ENCODE measurements at regions not wholly inside any gene's neighbourhood (a gene's known extent, or its start where the extent isn't known, plus 50 kb on each side); places are given as distances from the start of the nearest gene placed in this dataset.
"Not testable (repeated sequence)": the region's sequence is repeated elsewhere in the genome, so short reads cannot be mapped to it uniquely, and the experiment has no call there.

DNA sequence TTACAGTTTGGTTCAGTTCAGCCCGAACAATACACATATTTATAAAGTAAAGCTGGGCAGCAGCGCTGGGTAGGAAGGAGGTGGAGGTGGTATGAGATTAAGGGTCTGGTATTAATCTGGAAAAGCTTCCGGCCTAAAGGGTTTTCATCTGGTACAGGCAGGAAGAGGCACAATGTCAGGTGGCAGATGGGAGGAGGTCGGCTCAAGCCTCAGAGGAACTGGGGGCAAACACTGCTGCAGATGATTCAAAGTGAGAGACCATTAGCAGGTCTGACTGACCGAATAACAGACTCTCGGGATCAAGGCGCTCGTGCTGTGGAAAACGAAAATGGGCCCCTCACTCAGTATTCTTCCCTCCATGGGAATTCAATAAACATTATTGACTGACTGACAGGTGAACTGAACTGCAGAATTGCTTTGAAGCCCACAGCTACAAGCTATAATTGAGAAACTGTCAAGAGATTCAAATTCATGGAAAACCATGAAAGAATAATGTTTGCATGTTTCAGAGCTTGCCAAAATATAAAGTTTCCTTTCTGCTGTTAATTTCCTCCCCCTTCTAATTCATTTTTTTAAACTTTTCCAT, 75.3 kb downstream of the TMEM167A start:
- Mint-ChIP-seq H3K36me3 (no peaks in the 10 kb centered on the region), H3K9me3 (no peaks in the 10 kb centered on the region), H3K27ac (no peak overlapping the region), H3K4me3 (no peak overlapping the region), H3K27me3 (peaks cover 5% of the 10 kb centered on the region), H3K4me1 (no peaks in the 10 kb centered on the region)
- DNase-seq (no peak), ATAC-seq (ENCODE audit: low read depth) (no peak)
- POLR2A ChIA-PET, result no interaction called here

DNA sequence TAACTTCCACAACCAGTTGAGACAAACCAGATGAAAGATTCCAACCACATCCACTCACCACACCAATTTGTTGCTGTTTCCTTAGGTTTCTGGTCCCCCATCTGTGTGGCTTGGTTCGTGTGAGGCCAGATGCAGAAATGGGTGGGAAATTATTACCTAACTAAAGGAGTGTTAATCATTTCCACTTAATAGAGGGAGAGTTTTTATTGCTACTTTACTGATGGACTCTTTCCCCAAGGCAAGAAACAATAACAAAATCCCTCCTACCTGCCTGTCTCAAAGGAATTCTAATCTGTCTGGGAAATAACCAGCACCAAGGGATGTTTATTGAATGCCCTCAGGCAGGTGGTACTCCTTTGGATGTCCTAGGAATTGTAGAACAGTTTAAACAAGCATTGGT, 76.3 kb downstream of the TMEM167A start:
- H3K9me3 Mint-ChIP-seq, result no peaks in the 10 kb centered on the region
- no peaks in the 10 kb centered on the region for H3K4me1 Mint-ChIP-seq
- peaks cover 3% of the 10 kb centered on the region for H3K27me3 Mint-ChIP-seq
- H3K36me3 Mint-ChIP-seq, result no peaks in the 10 kb centered on the region
- H3K4me3 Mint-ChIP-seq, result no peak overlapping the region
- DNase-seq, result no peak
- no peak for ATAC-seq (ENCODE audit: low read depth)
- POLR2A ChIA-PET, result no interaction called here
- H3K27ac Mint-ChIP-seq, result no peak overlapping the region

DNA sequence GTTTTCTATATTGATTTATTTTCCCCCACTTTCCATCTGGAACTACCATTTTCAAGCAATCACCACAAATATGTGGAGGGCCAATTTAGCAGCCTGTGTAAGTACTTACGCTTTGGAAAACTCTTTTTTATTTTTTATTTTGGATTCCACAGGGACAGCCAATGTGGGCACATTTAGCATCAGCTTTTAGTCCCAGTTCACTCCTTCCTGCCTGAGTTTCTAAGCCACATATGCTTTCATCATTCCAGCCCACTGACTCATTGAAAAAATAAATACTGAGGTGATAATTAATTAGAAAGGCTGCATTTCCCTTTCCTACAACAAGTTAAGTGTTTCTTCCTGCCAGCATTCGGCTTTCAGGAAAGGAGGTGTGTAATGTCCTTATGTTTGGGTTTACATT, 76.8 kb downstream of the TMEM167A start:
- Mint-ChIP-seq H3K27me3 (peaks cover 3% of the 10 kb centered on the region), H3K27ac (no peak overlapping the region), H3K4me3 (no peak overlapping the region), H3K36me3 (no peaks in the 10 kb centered on the region), H3K9me3 (no peaks in the 10 kb centered on the region), H3K4me1 (no peaks in the 10 kb centered on the region)
- ATAC-seq (ENCODE audit: low read depth) (no peak), DNase-seq (no peak)
- POLR2A ChIA-PET, result no interaction called here

DNA sequence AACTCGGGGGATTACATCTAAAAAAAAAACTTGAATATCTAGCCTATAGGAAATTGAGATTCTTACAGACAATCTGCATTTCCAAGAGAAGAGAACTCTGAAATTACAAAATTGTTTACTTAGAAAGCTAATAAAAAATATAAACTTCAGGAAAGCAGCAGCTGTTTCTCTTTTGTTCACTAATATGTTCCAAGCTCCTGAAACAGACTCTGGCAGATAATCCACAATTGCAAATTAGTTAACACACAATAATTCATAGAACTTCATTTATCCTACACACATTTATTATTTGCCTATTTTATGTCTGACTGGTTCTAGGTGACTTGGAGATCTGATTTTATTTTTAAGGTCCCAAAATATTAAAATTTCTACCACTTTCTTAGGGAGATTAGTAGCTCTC, 83.8 kb downstream of the TMEM167A start:
- no peak for DNase-seq
- Mint-ChIP-seq H3K36me3 (no peaks in the 10 kb centered on the region), H3K27ac (no peak overlapping the region), H3K9me3 (peaks cover 4% of the 10 kb centered on the region), H3K27me3 (no peaks in the 10 kb centered on the region), H3K4me3 (no peak overlapping the region), H3K4me1 (peaks cover 1% of the 10 kb centered on the region)
- POLR2A ChIA-PET, result no interaction called here
- ATAC-seq (ENCODE audit: low read depth), result no peak

DNA sequence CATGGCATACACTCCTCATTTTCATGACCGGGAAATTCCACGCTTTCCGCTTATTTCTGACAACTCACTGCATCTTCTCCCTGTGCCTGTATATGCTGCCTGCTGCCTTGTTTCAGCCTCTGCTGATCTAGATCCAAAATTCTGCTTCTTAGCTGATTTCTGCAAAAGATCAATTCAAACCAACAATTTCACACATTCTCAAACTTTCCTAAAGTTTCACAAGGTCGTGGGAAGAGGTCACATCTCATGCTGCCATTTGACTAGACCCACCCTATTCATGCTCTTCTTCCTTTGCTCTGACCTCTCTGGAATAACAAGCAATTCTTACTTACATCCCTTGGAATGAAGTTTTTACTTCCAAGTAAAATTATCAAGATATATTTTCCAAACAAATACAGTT, 84.5 kb downstream of the TMEM167A start:
- DNase-seq (no peak), ATAC-seq (ENCODE audit: low read depth) (no peak)
- H3K4me1 Mint-ChIP-seq, result peaks cover 1% of the 10 kb centered on the region
- POLR2A ChIA-PET, result no interaction called here
- peaks cover 2% of the 10 kb centered on the region for H3K27me3 Mint-ChIP-seq
- H3K36me3 Mint-ChIP-seq, result no peaks in the 10 kb centered on the region
- H3K4me3 Mint-ChIP-seq, result no peak overlapping the region
- H3K27ac Mint-ChIP-seq, result no peak overlapping the region
- H3K9me3 Mint-ChIP-seq, result peaks cover 4% of the 10 kb centered on the region

DNA sequence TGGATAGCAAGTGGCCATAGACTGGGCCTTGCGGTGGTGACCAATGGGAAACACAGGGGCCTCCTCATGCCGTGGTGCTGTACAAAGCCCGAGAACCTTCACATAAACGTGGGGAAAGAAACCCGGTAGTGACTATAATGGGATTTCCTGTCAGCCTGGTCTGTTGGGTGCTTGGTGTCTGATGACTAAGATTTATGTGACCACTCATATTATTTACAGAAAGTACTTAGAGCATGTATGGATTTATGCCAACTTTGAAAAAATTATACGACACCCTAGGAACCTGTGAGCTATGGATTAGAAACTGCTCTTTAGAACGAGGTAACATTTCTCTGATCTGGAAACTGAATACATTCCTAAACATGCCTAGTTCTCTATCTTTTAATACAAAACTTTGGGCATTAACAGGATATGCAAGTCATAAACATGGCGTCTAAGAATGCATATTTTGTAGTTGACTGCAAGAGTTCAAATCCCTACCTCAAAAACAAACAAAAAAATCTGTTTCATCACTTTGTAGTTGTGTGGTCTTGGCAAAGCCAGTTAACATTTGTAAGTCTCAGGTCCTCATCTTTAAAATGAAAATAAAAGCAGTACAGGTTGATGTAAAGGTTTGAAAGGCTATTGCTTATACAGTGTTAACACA, 85.4 kb downstream of the TMEM167A start:
- no peak overlapping the region for H3K4me3 Mint-ChIP-seq
- no peak for ATAC-seq (ENCODE audit: low read depth)
- no peak for DNase-seq
- no peak overlapping the region for H3K27ac Mint-ChIP-seq
- POLR2A ChIA-PET, result no interaction called here
- peaks cover 4% of the 10 kb centered on the region for H3K27me3 Mint-ChIP-seq
- H3K4me1 Mint-ChIP-seq, result peaks cover 1% of the 10 kb centered on the region
- H3K36me3 Mint-ChIP-seq, result peaks cover 1% of the 10 kb centered on the region
- peaks cover 4% of the 10 kb centered on the region for H3K9me3 Mint-ChIP-seq

DNA sequence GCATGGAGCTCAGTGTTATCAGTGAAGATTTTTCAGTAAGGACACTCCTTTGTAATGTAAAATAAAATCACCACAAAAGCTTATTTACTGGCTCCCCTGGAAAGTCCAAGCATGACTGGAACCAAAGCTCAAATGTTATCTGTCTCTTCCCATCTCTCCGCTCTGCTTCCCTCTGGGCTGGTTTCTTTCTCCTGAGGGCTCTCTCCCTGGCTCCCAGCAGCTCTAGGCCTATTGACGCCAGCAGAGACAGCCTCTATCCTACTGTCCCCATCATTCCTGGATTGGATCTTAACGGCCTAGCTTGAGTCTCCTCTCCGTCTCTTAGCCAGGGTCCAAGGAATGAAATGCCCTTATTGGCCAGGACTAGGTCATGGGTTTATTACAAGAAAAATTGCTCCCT, 86.1 kb downstream of the TMEM167A start:
- Mint-ChIP-seq H3K27me3 (peaks cover 4% of the 10 kb centered on the region), H3K9me3 (peaks cover 4% of the 10 kb centered on the region), H3K4me1 (peaks cover 1% of the 10 kb centered on the region), H3K36me3 (peaks cover 1% of the 10 kb centered on the region), H3K27ac (no peak overlapping the region), H3K4me3 (no peak overlapping the region)
- POLR2A ChIA-PET, result no interaction called here
- ATAC-seq (ENCODE audit: low read depth) (no peak), DNase-seq (no peak)

DNA sequence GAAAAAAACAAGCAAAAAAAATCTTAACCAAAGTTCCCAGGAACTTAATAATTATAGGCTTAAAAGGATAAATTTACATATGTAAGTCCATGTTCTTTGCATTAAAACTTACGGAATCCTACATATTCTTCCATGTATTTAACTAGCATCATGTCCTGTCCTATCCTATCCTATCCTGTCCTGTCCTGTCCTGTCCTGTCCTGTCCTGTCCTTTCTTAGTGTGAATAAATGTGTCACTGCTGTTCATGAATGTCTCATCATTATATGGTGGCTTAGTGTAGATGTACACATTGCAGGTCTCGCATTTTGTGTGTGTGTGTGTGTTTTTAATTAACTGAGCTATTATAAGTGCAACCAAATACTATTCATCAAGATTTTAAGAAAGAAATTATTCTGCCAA, 90.0 kb downstream of the TMEM167A start:
- POLR2A ChIA-PET, result no interaction called here

DNA sequence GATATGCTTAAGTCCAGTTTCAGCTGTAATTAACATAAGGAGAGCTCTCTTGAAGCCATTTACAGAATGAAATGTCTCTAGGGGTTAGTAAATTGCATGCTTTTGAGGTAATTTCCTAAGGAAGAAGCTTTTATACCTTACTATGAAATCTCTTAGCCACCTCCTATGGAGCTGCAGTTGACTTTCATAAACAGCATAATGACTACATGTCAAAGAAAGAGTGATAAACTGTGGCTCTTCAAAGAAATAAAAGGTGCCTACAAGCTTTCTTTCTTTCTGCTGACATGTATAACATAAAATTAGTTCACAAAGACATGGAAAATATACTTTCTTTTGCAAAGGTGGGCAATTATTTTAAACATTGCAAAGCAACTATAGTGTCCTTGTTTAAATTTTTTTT, 90.8 kb downstream of the TMEM167A start:
- no peak overlapping the region for H3K4me3 Mint-ChIP-seq
- no peaks in the 10 kb centered on the region for H3K4me1 Mint-ChIP-seq
- no peak overlapping the region for H3K27ac Mint-ChIP-seq
- DNase-seq (no peak), ATAC-seq (ENCODE audit: low read depth) (no peak)
- peaks cover 1% of the 10 kb centered on the region for H3K36me3 Mint-ChIP-seq
- peaks cover 2% of the 10 kb centered on the region for H3K9me3 Mint-ChIP-seq
- H3K27me3 Mint-ChIP-seq, result peaks cover 21% of the 10 kb centered on the region
- POLR2A ChIA-PET, result no interaction called here

More for the DNA sequence above, 90.0 kb downstream of the TMEM167A start:
- Mint-ChIP-seq H3K27ac (no peak overlapping the region), H3K4me1 (no peaks in the 10 kb centered on the region), H3K27me3 (peaks cover 17% of the 10 kb centered on the region), H3K9me3 (peaks cover 2% of the 10 kb centered on the region), H3K4me3 (no peak overlapping the region), H3K36me3 (peaks cover 1% of the 10 kb centered on the region)
- ATAC-seq (ENCODE audit: low read depth) (no peak), DNase-seq (no peak)

DNA sequence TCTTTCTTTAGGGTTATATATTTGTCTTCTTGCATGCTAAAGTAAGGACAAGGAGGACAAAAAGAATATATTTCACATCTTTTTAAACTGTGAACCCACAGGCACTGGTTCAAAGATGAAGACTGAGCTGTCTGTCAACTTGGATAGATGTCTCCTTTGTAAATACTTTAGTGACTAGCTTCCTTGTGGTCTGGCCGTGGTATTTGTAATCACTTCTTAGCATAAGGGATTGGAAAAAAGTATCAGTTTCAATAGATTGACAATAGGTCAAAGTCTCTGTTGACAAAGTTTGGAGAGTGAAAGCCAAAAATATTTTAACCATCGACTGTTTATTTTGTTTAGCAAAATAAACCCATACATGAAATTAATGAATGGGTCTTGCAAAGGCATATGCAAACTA, 91.4 kb downstream of the TMEM167A start:
- no peak overlapping the region for H3K27ac Mint-ChIP-seq
- POLR2A ChIA-PET, result no interaction called here

DNA sequence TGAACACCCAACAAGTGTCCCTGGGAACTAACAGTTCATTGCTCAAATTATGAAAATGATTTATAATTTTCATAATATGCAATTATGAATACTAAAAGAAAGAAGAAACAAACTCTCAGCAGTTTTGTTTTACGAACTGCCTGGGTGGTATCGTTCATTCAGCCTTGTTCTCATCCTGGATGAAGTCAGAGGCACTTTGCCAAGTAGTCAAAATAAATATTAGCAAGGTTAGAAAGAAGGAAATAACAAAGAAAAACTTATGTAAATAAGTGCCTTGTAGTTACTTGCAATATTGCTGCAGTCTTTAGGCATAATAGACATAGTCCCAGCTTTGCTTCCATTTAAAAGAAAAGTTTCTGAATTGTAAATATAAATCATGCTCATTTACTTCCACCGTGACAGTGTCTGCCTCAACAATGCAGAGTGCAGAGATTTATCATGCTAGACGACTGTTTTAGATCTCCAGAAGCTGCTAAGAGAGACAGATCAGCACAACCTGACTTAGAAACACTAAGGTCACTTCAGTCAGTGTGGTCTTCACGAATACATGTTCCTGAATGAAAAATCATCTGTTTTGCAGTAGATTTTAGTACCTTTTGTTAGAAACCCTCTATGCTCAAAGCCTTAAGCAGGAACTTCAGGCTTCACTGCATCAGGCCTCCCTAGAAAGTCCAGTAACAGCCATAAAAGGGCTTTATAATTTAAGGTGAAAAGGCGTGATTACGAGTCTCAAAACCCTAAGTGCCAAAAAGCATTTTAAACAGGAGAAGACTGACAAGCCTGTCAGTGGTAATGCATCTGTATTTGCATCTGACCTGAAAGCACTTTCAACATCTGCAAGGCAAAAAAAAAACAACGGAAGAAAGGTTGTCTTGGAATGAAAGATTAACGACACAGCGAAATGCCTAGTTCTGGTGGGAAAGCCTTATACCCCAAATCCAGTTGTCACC, 92.1 kb downstream of the TMEM167A start:
- Mint-ChIP-seq H3K4me1 (no peaks in the 10 kb centered on the region), H3K27me3 (peaks cover 25% of the 10 kb centered on the region)
- no peak for DNase-seq

More for the DNA sequence above, 91.4 kb downstream of the TMEM167A start:
- peaks cover 23% of the 10 kb centered on the region for H3K27me3 Mint-ChIP-seq
- DNase-seq, result no peak
- H3K9me3 Mint-ChIP-seq, result peaks cover 2% of the 10 kb centered on the region
- no peak overlapping the region for H3K4me3 Mint-ChIP-seq
- no peak for ATAC-seq (ENCODE audit: low read depth)
- no peaks in the 10 kb centered on the region for H3K4me1 Mint-ChIP-seq
- peaks cover 1% of the 10 kb centered on the region for H3K36me3 Mint-ChIP-seq

DNA sequence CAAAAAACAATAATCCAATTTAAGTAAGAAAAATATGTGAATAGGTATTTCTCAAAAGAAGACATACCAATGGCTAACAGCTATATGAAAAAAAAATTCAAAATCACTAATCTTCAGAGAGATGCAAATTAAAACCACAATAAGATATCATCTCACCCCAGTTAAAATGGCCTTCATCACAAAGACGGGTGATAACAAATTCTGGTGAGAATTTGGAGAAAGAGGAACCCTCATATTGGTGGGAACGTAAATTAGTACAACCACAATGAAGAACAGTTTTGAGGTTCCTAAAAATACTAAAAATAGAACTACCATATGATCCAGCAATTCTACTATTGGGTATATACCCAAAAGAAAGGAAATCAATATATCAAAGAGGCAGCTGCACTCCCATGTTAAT, 94.3 kb downstream of the TMEM167A start:
- DNase-seq (no peak), ATAC-seq (ENCODE audit: low read depth) (no peak)
- H3K4me3 Mint-ChIP-seq, result no peak overlapping the region
- no peak overlapping the region for H3K27ac Mint-ChIP-seq
- H3K4me1 Mint-ChIP-seq, result no peaks in the 10 kb centered on the region
- POLR2A ChIA-PET, result no interaction called here
- H3K9me3 Mint-ChIP-seq, result no peaks in the 10 kb centered on the region
- peaks cover 24% of the 10 kb centered on the region for H3K27me3 Mint-ChIP-seq
- peaks cover 3% of the 10 kb centered on the region for H3K36me3 Mint-ChIP-seq

More for the DNA sequence above, 92.1 kb downstream of the TMEM167A start:
- H3K36me3 Mint-ChIP-seq, result peaks cover 1% of the 10 kb centered on the region
- H3K4me3 Mint-ChIP-seq, result no peak overlapping the region
- no peak for ATAC-seq (ENCODE audit: low read depth)
- peaks cover 2% of the 10 kb centered on the region for H3K9me3 Mint-ChIP-seq
- no peak overlapping the region for H3K27ac Mint-ChIP-seq
- POLR2A ChIA-PET, result no interaction called here

DNA sequence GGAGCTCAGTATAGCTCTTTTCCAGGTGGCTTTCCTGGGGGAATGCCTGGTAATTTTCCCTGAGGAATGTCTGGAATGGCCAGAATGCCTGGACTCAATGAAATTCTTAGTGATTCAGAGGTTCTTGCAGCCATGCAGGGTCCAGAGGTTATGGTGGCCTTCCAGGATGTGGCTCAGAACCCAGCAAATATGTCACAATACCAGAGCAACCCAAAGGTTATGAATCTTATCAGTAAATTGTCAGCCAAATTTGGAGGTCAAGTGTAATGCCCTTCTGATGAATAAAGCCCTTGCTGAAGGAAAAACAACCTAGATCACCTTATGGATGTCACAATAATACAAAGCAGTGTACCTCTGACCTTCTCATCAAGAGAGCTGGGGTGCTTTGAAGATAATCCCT, 100.3 kb downstream of the TMEM167A start:
- peaks cover 17% of the 10 kb centered on the region for H3K9me3 Mint-ChIP-seq
- H3K4me3 Mint-ChIP-seq; H3K36me3 Mint-ChIP-seq; H3K27me3 Mint-ChIP-seq; H3K27ac Mint-ChIP-seq; ATAC-seq (ENCODE audit: low read depth); POLR2A ChIA-PET; H3K4me1 Mint-ChIP-seq; DNase-seq: not testable (repeated sequence)

DNA sequence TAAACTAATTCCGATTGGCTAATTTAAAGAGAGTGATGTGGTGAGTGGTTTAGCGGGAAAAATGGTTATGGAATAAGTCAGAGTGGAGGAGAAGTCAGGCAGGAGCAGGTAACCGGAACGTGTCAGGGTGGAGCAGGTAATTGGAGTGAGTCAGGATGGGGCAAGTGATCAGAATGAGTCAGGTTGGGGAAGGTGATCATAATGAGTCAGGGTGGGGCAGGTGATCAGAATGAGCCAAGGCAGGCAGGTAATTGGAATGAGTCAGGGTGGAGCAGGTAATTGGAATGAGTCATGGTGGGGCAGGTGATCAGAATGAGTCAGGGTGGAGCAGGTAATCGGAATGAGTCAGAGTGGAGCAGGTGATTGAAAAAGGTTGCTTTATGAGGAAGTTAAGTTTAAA, 101.4 kb downstream of the TMEM167A start:
- ATAC-seq (ENCODE audit: low read depth) (no peak), DNase-seq (no peak)
- POLR2A ChIA-PET, result no interaction called here
- Mint-ChIP-seq H3K4me1 (no peaks in the 10 kb centered on the region), H3K36me3 (peaks cover 7% of the 10 kb centered on the region), H3K27me3 (peaks cover 2% of the 10 kb centered on the region), H3K27ac (no peak overlapping the region), H3K9me3 (peaks cover 19% of the 10 kb centered on the region), H3K4me3 (no peak overlapping the region)
